ENCODE measurements at regions not wholly inside any gene's neighbourhood (a gene's known extent, or its start where the extent isn't known, plus 50 kb on each side); places are given as distances from the start of the nearest gene placed in this dataset.

GRCh38 chr20:61053889-61054288 is 198.2 kb upstream of the CDH4 start:
- Mint-ChIP-seq H3K27me3 (no peaks in the 10 kb centered on the region), H3K9me3 (no peaks in the 10 kb centered on the region), H3K27ac (no peak overlapping the region), H3K4me1 (no peaks in the 10 kb centered on the region), H3K36me3 (no peaks in the 10 kb centered on the region), H3K4me3 (no peak overlapping the region)
- ATAC-seq (ENCODE audit: low read depth) = no peak
- DNase-seq (ENCODE audit: low spot score in 2 of 2) = no peak

GRCh38 chr20:61054411-61054810 is 197.7 kb upstream of the CDH4 start:
- Mint-ChIP-seq H3K27me3 (no peaks in the 10 kb centered on the region), H3K4me1 (no peaks in the 10 kb centered on the region), H3K36me3 (no peaks in the 10 kb centered on the region), H3K27ac (no peak overlapping the region), H3K4me3 (no peak overlapping the region), H3K9me3 (no peaks in the 10 kb centered on the region)
- DNase-seq (ENCODE audit: low spot score in 2 of 2) (no peak), ATAC-seq (ENCODE audit: low read depth) (no peak)

GRCh38 chr20:61055180-61056010 is 196.7 kb upstream of the CDH4 start:
- no peaks in the 10 kb centered on the region for H3K4me1 Mint-ChIP-seq
- H3K36me3 Mint-ChIP-seq = no peaks in the 10 kb centered on the region
- no peak overlapping the region for H3K4me3 Mint-ChIP-seq
- H3K27me3 Mint-ChIP-seq = no peaks in the 10 kb centered on the region
- ATAC-seq (ENCODE audit: low read depth) = no peak
- no peaks in the 10 kb centered on the region for H3K9me3 Mint-ChIP-seq
- no peak overlapping the region for H3K27ac Mint-ChIP-seq
- DNase-seq (ENCODE audit: low spot score in 2 of 2) = no peak

- H3K27ac Mint-ChIP-seq = no peak overlapping the region
- H3K36me3 Mint-ChIP-seq = no peaks in the 10 kb centered on the region
- H3K4me3 Mint-ChIP-seq = no peak overlapping the region
- no peaks in the 10 kb centered on the region for H3K27me3 Mint-ChIP-seq
- H3K4me1 Mint-ChIP-seq = no peaks in the 10 kb centered on the region
- DNase-seq (ENCODE audit: low spot score in 2 of 2) (no peak), ATAC-seq (ENCODE audit: low read depth) (no peak)
- peaks cover 2% of the 10 kb centered on the region for H3K9me3 Mint-ChIP-seq
Measured at GRCh38 chr20:61056116-61056515, 195.9 kb upstream of the CDH4 start.

GRCh38 chr20:61056627-61057442 is 195.2 kb upstream of the CDH4 start:
- no peak overlapping the region for H3K27ac Mint-ChIP-seq
- H3K4me1 Mint-ChIP-seq = no peaks in the 10 kb centered on the region
- ATAC-seq (ENCODE audit: low read depth) (no peak), DNase-seq (ENCODE audit: low spot score in 2 of 2) (no peak)
- peaks cover 2% of the 10 kb centered on the region for H3K9me3 Mint-ChIP-seq
- no peaks in the 10 kb centered on the region for H3K27me3 Mint-ChIP-seq
- H3K36me3 Mint-ChIP-seq = no peaks in the 10 kb centered on the region
- H3K4me3 Mint-ChIP-seq = no peak overlapping the region

- Mint-ChIP-seq H3K36me3 (no peaks in the 10 kb centered on the region), H3K4me3 (no peak overlapping the region), H3K27me3 (no peaks in the 10 kb centered on the region)
Measured at GRCh38 chr20:61057443-61058121, 194.5 kb upstream of the CDH4 start.

GRCh38 chr20:61061981-61062380 is 190.1 kb upstream of the CDH4 start:
- H3K27ac Mint-ChIP-seq = no peak overlapping the region
- no peaks in the 10 kb centered on the region for H3K27me3 Mint-ChIP-seq
- H3K9me3 Mint-ChIP-seq = peaks cover 6% of the 10 kb centered on the region
- DNase-seq (ENCODE audit: low spot score in 2 of 2) = no peak
- ATAC-seq (ENCODE audit: low read depth) = no peak
- no peak overlapping the region for H3K4me3 Mint-ChIP-seq
- H3K4me1 Mint-ChIP-seq = no peaks in the 10 kb centered on the region
- no peaks in the 10 kb centered on the region for H3K36me3 Mint-ChIP-seq

More at GRCh38 chr20:61057443-61058121, 194.5 kb upstream of the CDH4 start:
- ATAC-seq (ENCODE audit: low read depth) = no peak
- Mint-ChIP-seq H3K9me3 (peaks cover 2% of the 10 kb centered on the region), H3K27ac (no peak overlapping the region), H3K4me1 (no peaks in the 10 kb centered on the region)
- no peak for DNase-seq (ENCODE audit: low spot score in 2 of 2)

GRCh38 chr20:61065853-61066252 is 186.2 kb upstream of the CDH4 start:
- no peak overlapping the region for H3K4me3 Mint-ChIP-seq
- ATAC-seq (ENCODE audit: low read depth) = no peak
- H3K27ac Mint-ChIP-seq = no peak overlapping the region

GRCh38 chr20:61066526-61066925 is 185.5 kb upstream of the CDH4 start:
- peaks cover 5% of the 10 kb centered on the region for H3K9me3 Mint-ChIP-seq
- H3K4me1 Mint-ChIP-seq = no peaks in the 10 kb centered on the region
- H3K4me3 Mint-ChIP-seq = no peak overlapping the region
- no peak for ATAC-seq (ENCODE audit: low read depth)
- H3K27ac Mint-ChIP-seq = no peak overlapping the region
- DNase-seq (ENCODE audit: low spot score in 2 of 2) = no peak
- no peaks in the 10 kb centered on the region for H3K27me3 Mint-ChIP-seq
- no peaks in the 10 kb centered on the region for H3K36me3 Mint-ChIP-seq

More at GRCh38 chr20:61065853-61066252, 186.2 kb upstream of the CDH4 start:
- no peak for DNase-seq (ENCODE audit: low spot score in 2 of 2)
- Mint-ChIP-seq H3K9me3 (peaks cover 5% of the 10 kb centered on the region), H3K36me3 (no peaks in the 10 kb centered on the region), H3K4me1 (no peaks in the 10 kb centered on the region), H3K27me3 (no peaks in the 10 kb centered on the region)

- Mint-ChIP-seq H3K27me3 (no peaks in the 10 kb centered on the region), H3K27ac (no peak overlapping the region), H3K4me3 (no peak overlapping the region), H3K36me3 (no peaks in the 10 kb centered on the region), H3K4me1 (no peaks in the 10 kb centered on the region), H3K9me3 (peaks cover 8% of the 10 kb centered on the region)
- ATAC-seq (ENCODE audit: low read depth) = no peak
- no peak for DNase-seq (ENCODE audit: low spot score in 2 of 2)
Measured at GRCh38 chr20:61067221-61067620, 184.8 kb upstream of the CDH4 start.

GRCh38 chr20:61072398-61072797 is 179.7 kb upstream of the CDH4 start:
- DNase-seq (ENCODE audit: low spot score in 2 of 2) (no peak), ATAC-seq (ENCODE audit: low read depth) (no peak)
- H3K36me3 Mint-ChIP-seq = no peaks in the 10 kb centered on the region
- H3K9me3 Mint-ChIP-seq = peaks cover 6% of the 10 kb centered on the region
- no peaks in the 10 kb centered on the region for H3K27me3 Mint-ChIP-seq
- no peak overlapping the region for H3K4me3 Mint-ChIP-seq
- H3K27ac Mint-ChIP-seq = no peak overlapping the region
- no peaks in the 10 kb centered on the region for H3K4me1 Mint-ChIP-seq

- DNase-seq (ENCODE audit: low spot score in 2 of 2) = no peak
- Mint-ChIP-seq H3K27ac (no peak overlapping the region), H3K9me3 (peaks cover 6% of the 10 kb centered on the region), H3K4me3 (no peak overlapping the region), H3K27me3 (no peaks in the 10 kb centered on the region), H3K4me1 (no peaks in the 10 kb centered on the region), H3K36me3 (no peaks in the 10 kb centered on the region)
- ATAC-seq (ENCODE audit: low read depth) = no peak
Measured at GRCh38 chr20:61073376-61073775, 178.7 kb upstream of the CDH4 start.

- no peak overlapping the region for H3K4me3 Mint-ChIP-seq
- no peaks in the 10 kb centered on the region for H3K4me1 Mint-ChIP-seq
- ATAC-seq (ENCODE audit: low read depth) = no peak
Measured at GRCh38 chr20:61082720-61083119, 169.3 kb upstream of the CDH4 start.

GRCh38 chr20:61083431-61083830 is 168.6 kb upstream of the CDH4 start:
- H3K27ac Mint-ChIP-seq = no peak overlapping the region
- ATAC-seq (ENCODE audit: low read depth) = no peak
- no peak overlapping the region for H3K4me3 Mint-ChIP-seq
- H3K27me3 Mint-ChIP-seq = no peaks in the 10 kb centered on the region
- H3K9me3 Mint-ChIP-seq = peaks cover 5% of the 10 kb centered on the region
- H3K4me1 Mint-ChIP-seq = no peaks in the 10 kb centered on the region
- no peaks in the 10 kb centered on the region for H3K36me3 Mint-ChIP-seq
- no peak for DNase-seq (ENCODE audit: low spot score in 2 of 2)

More at GRCh38 chr20:61082720-61083119, 169.3 kb upstream of the CDH4 start:
- Mint-ChIP-seq H3K9me3 (peaks cover 5% of the 10 kb centered on the region), H3K27ac (no peak overlapping the region), H3K27me3 (no peaks in the 10 kb centered on the region), H3K36me3 (no peaks in the 10 kb centered on the region)
- no peak for DNase-seq (ENCODE audit: low spot score in 2 of 2)
